Endothelial cell of umbilical vein (primary cell): ENCODE measurements at regions not wholly inside any gene's neighbourhood (a gene's known extent, or its start where the extent isn't known, plus 50 kb on each side); places are given as distances from the start of the nearest gene placed in this dataset.

ENCODE experiments used
- BruUV-seq: library from RNA; stranded (reverse); fragments of 400-500 nt; replicated peaks from 2 replicates; lab custom pipeline; 2021; lab: Mats Ljungman, UMichigan
- CTCF ChIA-PET: fragments of 300-600, 350-600 bp; sonication (Branson Sonifier 250); formaldehyde crosslinking; loops from one replicate; lab custom pipeline; 2021; ENCODE audit warnings: antibody characterized with exemption, inconsistent platforms; lab: Charles Lee
- POLR2A ChIA-PET: fragments of 300-600, 350-600 bp; sonication (Branson Sonifier 250); formaldehyde crosslinking; loops from one replicate; lab custom pipeline; 2021; ENCODE audit warnings: antibody characterized with exemption, inconsistent platforms; lab: Charles Lee
- DNase-seq: peaks from one replicate; pipeline ENCODE4 v3.0.0-alpha.2; 2011; ENCODE audit warnings: low read depth, low spot score
- FAIRE-seq: peaks from 2 replicates; lab custom pipeline; 2011; peaks lifted over from hg19 to GRCh38; lab: Jason Lieb, UNC
- H2AFZ ChIP-seq: 2 replicates; pipeline ENCODE4 v1.6.0; 2012; ENCODE audit warnings: low read depth, low read length, control low read depth, inconsistent platforms
- H3K27ac ChIP-seq: 2 replicates; pipeline ENCODE4 v1.5.1; 2011; ENCODE audit warnings: low read depth, mild to moderate bottlenecking, control low read depth, low read length, moderate library complexity; ENCODE audit not compliant: insufficient read depth
- H3K27me3 ChIP-seq, 2 experiments: 2 replicates each; pipeline versions ENCODE4 v1.6.0 to v1.6.1; 2011; ENCODE audit warnings: low read length in 2 of 2, mixed read lengths in 1 of 2; ENCODE audit not compliant: control insufficient read depth in 2 of 2, insufficient read depth in 2 of 2
- H3K36me3 ChIP-seq, 2 experiments: 2 replicates in 1 of 2; 3 replicates in 1 of 2; pipeline ENCODE4 v1.5.1; 2011; ENCODE audit warnings: low read length in 2 of 2, mild to moderate bottlenecking in 1 of 2, moderate library complexity in 1 of 2; ENCODE audit not compliant: control insufficient read depth in 2 of 2, insufficient read depth in 2 of 2; ENCODE audit errors: extremely low read depth in 1 of 2
- H3K4me1 ChIP-seq: 3 replicates; pipeline ENCODE4 v1.5.1; 2011; ENCODE audit warnings: mild to moderate bottlenecking, low read length; ENCODE audit not compliant: control insufficient read depth, insufficient read depth; ENCODE audit errors: extremely low read depth
- H3K4me2 ChIP-seq: 2 replicates; pipeline ENCODE4 v1.6.1; 2011; ENCODE audit warnings: low read length, control low read depth, mixed read lengths; ENCODE audit not compliant: insufficient read depth
- H3K4me3 ChIP-seq, 3 experiments: fragments of 200-600 bp in 1 of 3; sonication (generic), shearing (Covaris generic) in 1 of 3; replicated peaks in 1 of 3; 2 replicates each; pipeline ENCODE4 v1.5.1; 2011 to 2016; ENCODE audit warnings: control low read depth in 3 of 3, low read length in 3 of 3, mild to moderate bottlenecking in 2 of 3, inconsistent platforms in 1 of 3, low read depth in 1 of 3, moderate library complexity in 1 of 3; ENCODE audit not compliant: insufficient read depth in 1 of 3
- H3K79me2 ChIP-seq: 2 replicates; pipeline ENCODE4 v1.6.0; 2012; ENCODE audit warnings: low read length, inconsistent platforms; ENCODE audit not compliant: control insufficient read depth, insufficient read depth
- H3K9ac ChIP-seq: replicated peaks from 2 replicates; pipeline ENCODE3; 2011; ENCODE audit warnings: low read length, control low read depth; ENCODE audit not compliant: insufficient read depth; ENCODE audit errors: extremely low read depth
- H3K9me1 ChIP-seq: replicated peaks from 3 replicates; pipeline ENCODE4 v1.6.0; 2011; ENCODE audit warnings: mild to moderate bottlenecking, low read length; ENCODE audit not compliant: control insufficient read depth, insufficient read depth; ENCODE audit errors: extremely low read depth
- H3K9me3 ChIP-seq: replicated peaks from 2 replicates; pipeline ENCODE4 v1.5.1; 2012; ENCODE audit warnings: low read length, inconsistent platforms; ENCODE audit not compliant: control insufficient read depth, insufficient read depth
- H4K20me1 ChIP-seq: replicated peaks from 2 replicates; pipeline ENCODE3; 2011; ENCODE audit warnings: mild to moderate bottlenecking, low read length; ENCODE audit not compliant: control insufficient read depth, insufficient read depth; ENCODE audit errors: extremely low read depth
- CTCF ChIP-seq, 2 donors: IDR thresholded peaks; 1 replicate in 1 of 2; 2 replicates in 1 of 2; pipeline ENCODE4 v1.5.1; 2011; ENCODE audit warnings: low read length in 2 of 2, mild to moderate bottlenecking in 2 of 2, moderate library complexity in 2 of 2, control low read depth in 1 of 2, inconsistent platforms in 1 of 2, low read depth in 1 of 2; ENCODE audit not compliant: insufficient read depth in 1 of 2; ENCODE audit errors: extremely low read depth in 1 of 2
- EZH2 ChIP-seq: IDR thresholded peaks from 2 replicates; pipeline ENCODE4 v1.6.1; 2012; ENCODE audit warnings: borderline replicate concordance, low read depth, mild to moderate bottlenecking, moderate library complexity, low read length, inconsistent platforms; ENCODE audit not compliant: severe bottlenecking
- FOS ChIP-seq: IDR thresholded peaks from 2 replicates; pipeline ENCODE4 v1.6.1; 2011; ENCODE audit warnings: mild to moderate bottlenecking, low read length, moderate library complexity, borderline replicate concordance; ENCODE audit not compliant: insufficient read depth
- GATA2 ChIP-seq: IDR thresholded peaks from 2 replicates; pipeline ENCODE4 v1.7.0; 2011; ENCODE audit warnings: low read depth, mild to moderate bottlenecking, moderate library complexity, mixed read lengths, low read length; ENCODE audit not compliant: insufficient read length, insufficient read depth
- JUN ChIP-seq: IDR thresholded peaks from 2 replicates; pipeline ENCODE4 v1.6.1; 2011; ENCODE audit warnings: borderline replicate concordance, low read depth; ENCODE audit not compliant: insufficient read length, insufficient read depth
- MAX ChIP-seq: IDR thresholded peaks from 2 replicates; pipeline ENCODE4 v1.6.1; 2011; ENCODE audit not compliant: insufficient read depth, insufficient read length
- MYC ChIP-seq: IDR thresholded peaks from one replicate; pipeline ENCODE4 v1.6.1; 2011; ENCODE audit warnings: mild to moderate bottlenecking, low read depth, low read length
- POLR2A ChIP-seq: IDR thresholded peaks from 2 replicates; pipeline ENCODE4 v1.6.1; 2012; ENCODE audit warnings: low read depth, mild to moderate bottlenecking, control low read depth, low read length
- POLR2AphosphoS5 ChIP-seq: IDR thresholded peaks from 2 replicates; pipeline ENCODE4 v1.6.1; 2012; ENCODE audit warnings: low read depth, mild to moderate bottlenecking, control low read depth, low read length, moderate library complexity; ENCODE audit not compliant: insufficient read depth
- dilution Hi-C: fragments of 300-500 bp; cut with MboI; formaldehyde crosslinking; loops from one replicate; pipeline ENCODE4 v1.15.0; 2019; ENCODE audit warnings: low sequenced_read_pairs; ENCODE audit not compliant: extremely low pct_ligation_motif_present
- intact Hi-C: fragments of 100-400 bp; cut with micrococcal nuclease; formaldehyde crosslinking; loops from one replicate; pipeline ENCODE4 v1.10.0; 2022

GRCh38 chr14:23789696-23790095 is 153.5 kb downstream of the DHRS2 start:
- Histone ChIP-seq H3K4me1 (no peaks in the 10 kb centered on the region), H3K36me3 (no peaks in the 10 kb centered on the region), H3K27me3 (peaks cover 3 to 4% of the 10 kb centered on the region in 2 experiments), H3K27ac (no peak overlapping the region), H3K9ac (no peak overlapping the region), H3K4me2 (no peak overlapping the region), H3K79me2 (no peaks in the 10 kb centered on the region), H3K9me1 (no peaks in the 10 kb centered on the region), H3K4me3 (no peak overlapping the region), H2AFZ (no peak overlapping the region), H4K20me1 (no peaks in the 10 kb centered on the region), H3K9me3 (no peaks in the 10 kb centered on the region)
- ChIA-PET POLR2A (no interaction called here), CTCF (no interaction called here)
- dilution Hi-C loops: no loop called here
- TF ChIP-seq MAX: no peak
- DNase-seq: no peak
- BruUV-seq: no TSS peak
- intact Hi-C loops: no loop called here
- no peak for FAIRE-seq

GRCh38 chr14:23793532-23793931 is 157.4 kb downstream of the DHRS2 start:
- H3K4me1 ChIP-seq: no peaks in the 10 kb centered on the region
- CTCF ChIA-PET: no interaction called here
- no peaks in the 10 kb centered on the region for H3K79me2 ChIP-seq
- no peaks in the 10 kb centered on the region for H3K9me1 ChIP-seq
- H3K27me3 ChIP-seq: peaks cover 2 to 3% of the 10 kb centered on the region in 2 experiments
- H3K4me2 ChIP-seq: no peak overlapping the region
- H4K20me1 ChIP-seq: no peaks in the 10 kb centered on the region
- BruUV-seq: no TSS peak
- no peak for DNase-seq
- H2AFZ ChIP-seq: no peak overlapping the region
- TF ChIP-seq MAX (no peak), CTCF (IDR thresholded peaks at IDR 0.05; ENCODE audit: extremely low read depth in 1 of 2, insufficient read depth in 1 of 2, low read depth in 1 of 2, low read length in 2 of 2) (no peak), FOS (no peak), GATA2 (no peak), JUN (no peak), EZH2 (no peak), POLR2AphosphoS5 (no peak), MYC (no peak), POLR2A (no peak)
- no peak for FAIRE-seq
- H3K9me3 ChIP-seq: no peaks in the 10 kb centered on the region
- H3K9ac ChIP-seq: no peak overlapping the region
- H3K36me3 ChIP-seq: no peaks in the 10 kb centered on the region
- H3K27ac ChIP-seq: no peak overlapping the region
- intact Hi-C loops: no loop called here
- dilution Hi-C loops: no loop called here
- H3K4me3 ChIP-seq: no peak overlapping the region
- POLR2A ChIA-PET: no interaction called here
